PC-9 (cell line): ENCODE measurements at regions not wholly inside any gene's neighbourhood (a gene's known extent, or its start where the extent isn't known, plus 50 kb on each side); places are given as distances from the start of the nearest gene placed in this dataset.

Experiments used
- CTCF ChIP-seq: fragments of 200-600 bp; sonication (generic); conservative IDR thresholded peaks from 2 replicates; pipeline ENCODE4 v1.6.1; 2017; ENCODE audit warnings: mixed run types, antibody characterized with exemption, mild to moderate bottlenecking, moderate library complexity
- EZH2 ChIP-seq: fragments of 200-600 bp; sonication (generic); IDR thresholded peaks from 2 replicates; pipeline ENCODE4 v1.8.0; 2017; ENCODE audit warnings: antibody characterized with exemption, low read depth

- TF ChIP-seq EZH2 (no peak), CTCF (no peak)
Measured at GRCh38 chr12:113658006-113658655, 186.5 kb upstream of the LHX5 start.
